ENCODE measurements at regions not wholly inside any gene's neighbourhood (a gene's known extent, or its start where the extent isn't known, plus 50 kb on each side); places are given as distances from the start of the nearest gene placed in this dataset.
A peak's percentile ranks its signal among the peaks of the same experiment; 100 is the strongest.

- no peak for TF ChIP-seq CSRNP3 (CRISPR knock-in tag; IDR thresholded peaks at IDR 0.05)
- no peak for TF ChIP-seq OSR1 (CRISPR knock-in tag; IDR thresholded peaks at IDR 0.05)
- TF ChIP-seq BACH2 (CRISPR knock-in tag; IDR thresholded peaks at IDR 0.05; ENCODE audit: borderline replicate concordance): no peak
Observed at GRCh38 chr11:128181984-128182383, 405.4 kb downstream of the ETS1 start (continued).

- ATAC-seq: no peak
- no peak for TF ChIP-seq TSHZ2 (CRISPR knock-in tag; IDR thresholded peaks at IDR 0.05)
- no peak for TF ChIP-seq GLIS3 (CRISPR knock-in tag; IDR thresholded peaks at IDR 0.05)
- TF ChIP-seq OSR1 (CRISPR knock-in tag; IDR thresholded peaks at IDR 0.05): no peak
- no peak for TF ChIP-seq BACH2 (CRISPR knock-in tag; IDR thresholded peaks at IDR 0.05; ENCODE audit: borderline replicate concordance)
- TF ChIP-seq SNAI2 (CRISPR knock-in tag; IDR thresholded peaks at IDR 0.05): no peak
- TF ChIP-seq RARB (CRISPR knock-in tag; IDR thresholded peaks at IDR 0.05): no peak
- no peak for TF ChIP-seq POU6F1 (CRISPR knock-in tag; IDR thresholded peaks at IDR 0.05; ENCODE audit: borderline replicate concordance, low read depth)
- TF ChIP-seq ISL1 (CRISPR knock-in tag; IDR thresholded peaks at IDR 0.05): no peak
- TF ChIP-seq TCF4 (CRISPR knock-in tag; IDR thresholded peaks at IDR 0.05; ENCODE audit: borderline replicate concordance): no peak
- no peak for TF ChIP-seq PPARA (CRISPR knock-in tag; IDR thresholded peaks at IDR 0.05; ENCODE audit: borderline replicate concordance)
- no peak for TF ChIP-seq ZFP30 (CRISPR knock-in tag; IDR thresholded peaks at IDR 0.05)
- TF ChIP-seq ZC3H10 (CRISPR knock-in tag; IDR thresholded peaks at IDR 0.05): no peak
- TF ChIP-seq ZNF565 (CRISPR knock-in tag; conservative IDR thresholded peaks at IDR 0.05; ENCODE audit: low read depth): no peak
- no peak for TF ChIP-seq ESRRG (CRISPR knock-in tag; IDR thresholded peaks at IDR 0.05)
- TF ChIP-seq ZFP3 (CRISPR knock-in tag; IDR thresholded peaks at IDR 0.05): no peak
Observed at GRCh38 chr11:128181088-128181480, 406.3 kb downstream of the ETS1 start.

GRCh38 chr11:128180441-128181087 lies 406.8 kb downstream of the ETS1 start:
- ATAC-seq: peak; percentile 92

More at GRCh38 chr11:128180441-128181087, 406.8 kb downstream of the ETS1 start:
- TF ChIP-seq TCF4 (CRISPR knock-in tag; IDR thresholded peaks at IDR 0.05; ENCODE audit: borderline replicate concordance) (no peak), SNAI2 (CRISPR knock-in tag; IDR thresholded peaks at IDR 0.05) (no peak), ZNF70 (CRISPR knock-in tag; IDR thresholded peaks at IDR 0.05) (no peak), RARB (CRISPR knock-in tag; IDR thresholded peaks at IDR 0.05) (no peak), ZFP30 (CRISPR knock-in tag; IDR thresholded peaks at IDR 0.05) (no peak), ZFP3 (CRISPR knock-in tag; IDR thresholded peaks at IDR 0.05) (no peak), CSRNP3 (CRISPR knock-in tag; IDR thresholded peaks at IDR 0.05) (no peak), BACH2 (CRISPR knock-in tag; IDR thresholded peaks at IDR 0.05; ENCODE audit: borderline replicate concordance) (no peak), PPARA (CRISPR knock-in tag; IDR thresholded peaks at IDR 0.05; ENCODE audit: borderline replicate concordance) (no peak), ZNF8 (CRISPR knock-in tag; IDR thresholded peaks at IDR 0.05) (no peak), POU6F1 (CRISPR knock-in tag; IDR thresholded peaks at IDR 0.05; ENCODE audit: borderline replicate concordance, low read depth) (no peak), ISL1 (CRISPR knock-in tag; IDR thresholded peaks at IDR 0.05) (no peak), ESRRG (CRISPR knock-in tag; IDR thresholded peaks at IDR 0.05) (no peak), CSDC2 (CRISPR knock-in tag; IDR thresholded peaks at IDR 0.05) (no peak)
